Inferior parietal cortex (tissue), 1 donor: ENCODE measurements at regions not wholly inside any gene's neighbourhood (a gene's known extent, or its start where the extent isn't known, plus 50 kb on each side); places are given as distances from the start of the nearest gene placed in this dataset.
A peak's percentile ranks its signal among the peaks of the same experiment; 100 is the strongest.

ENCODE experiments used
- DNase-seq: peaks from one replicate; pipeline ENCODE4 v3.0.0-alpha.2; 2016; ENCODE audit errors: extremely low spot score

DNA sequence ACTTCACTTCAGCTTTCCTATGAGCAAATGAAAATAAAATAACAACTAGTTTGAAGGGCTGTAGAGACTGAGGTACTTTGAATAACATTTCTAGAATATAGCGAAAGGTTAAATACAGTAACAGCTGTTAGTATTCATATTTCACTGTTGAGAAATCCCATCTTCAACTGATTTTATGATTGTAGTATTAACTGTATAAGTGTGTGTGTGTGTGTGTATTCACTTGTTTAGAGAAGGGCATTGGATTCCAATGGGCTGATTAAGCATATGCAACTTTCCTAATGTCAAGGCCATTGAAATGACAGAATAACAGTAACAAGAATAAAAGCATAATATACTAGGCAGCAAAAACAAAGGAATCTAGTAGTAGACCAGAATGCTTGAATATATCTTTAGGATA is 957.5 kb upstream of the EPHA7 start:
- DNase-seq = no peak

DNA sequence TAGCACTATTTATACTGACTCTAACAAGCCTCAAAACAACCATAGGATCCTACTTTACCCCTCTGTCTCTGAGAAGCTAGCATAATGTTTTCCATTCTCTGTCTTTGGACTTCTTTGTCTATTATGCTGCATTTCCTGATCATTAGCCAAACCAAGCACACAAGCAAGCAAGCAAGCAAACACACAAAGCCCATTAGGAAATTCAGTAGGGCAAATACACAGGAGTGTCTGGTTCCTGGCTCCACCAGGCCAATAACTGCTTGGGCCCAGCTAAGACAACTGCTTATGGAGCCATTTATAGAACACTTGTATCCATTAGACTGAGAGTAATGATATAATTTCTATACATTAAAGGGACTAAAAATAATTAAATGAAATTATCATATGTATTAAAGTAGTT is 952.9 kb upstream of the EPHA7 start:
- peak; percentile 67 for DNase-seq

DNA sequence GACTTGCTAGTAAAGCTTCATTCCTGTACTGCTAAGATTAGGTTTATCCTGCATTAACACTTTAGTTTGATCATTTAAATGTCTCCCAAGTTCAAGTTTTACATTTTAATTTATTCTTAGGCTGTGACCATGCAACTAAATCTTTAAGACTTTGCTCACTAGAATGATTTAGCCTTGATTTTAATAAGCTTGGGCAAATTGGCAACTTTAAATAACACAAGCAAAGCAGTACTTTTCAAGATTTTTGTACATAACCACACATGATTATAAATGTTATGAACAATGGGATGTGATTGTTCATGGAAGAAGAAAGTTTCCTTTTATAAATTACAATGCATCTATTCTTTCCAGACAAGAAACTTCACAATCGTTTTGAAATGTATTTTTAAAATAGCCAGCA is 948.0 kb upstream of the EPHA7 start:
- peak; percentile 31 for DNase-seq

DNA sequence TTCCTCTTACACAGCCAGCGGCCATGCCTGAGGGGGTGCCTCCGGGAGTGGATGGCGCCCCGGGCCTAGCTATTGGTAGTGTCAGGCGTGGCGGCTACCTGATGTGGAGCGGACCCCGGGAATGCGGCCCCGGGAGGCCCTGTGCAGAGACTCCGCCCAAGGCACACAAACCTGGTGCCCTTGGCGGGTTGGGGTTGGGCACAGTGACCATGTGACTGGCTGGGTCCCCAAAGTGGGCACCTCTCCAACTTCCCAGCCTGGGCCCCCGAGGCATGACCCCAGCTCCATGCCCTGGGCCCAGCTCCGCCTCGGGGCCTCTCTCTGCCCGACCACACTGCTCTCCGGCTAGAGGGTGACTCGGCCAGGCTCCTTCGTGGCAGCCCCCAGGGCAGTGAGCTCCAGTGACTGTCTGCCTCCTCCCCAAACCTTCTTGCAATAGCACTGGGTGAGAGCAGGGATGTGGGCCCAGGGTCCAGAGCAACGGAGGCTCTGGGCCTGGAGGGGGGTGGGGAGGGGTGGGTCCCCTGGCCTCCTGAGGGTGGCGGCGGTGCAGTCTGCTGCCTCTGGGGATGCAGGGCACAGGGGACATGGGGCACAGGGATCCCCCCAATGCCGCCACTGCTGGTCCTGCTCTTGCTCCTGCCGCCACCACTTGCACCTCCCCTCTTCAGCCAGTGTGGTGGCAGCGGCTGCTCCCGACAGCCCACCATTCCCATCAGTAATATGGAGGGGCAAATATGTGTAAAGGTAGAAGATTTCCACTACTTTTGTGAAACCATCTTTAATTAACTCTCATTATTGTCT is 942.9 kb upstream of the EPHA7 start:
- DNase-seq = no peak

DNA sequence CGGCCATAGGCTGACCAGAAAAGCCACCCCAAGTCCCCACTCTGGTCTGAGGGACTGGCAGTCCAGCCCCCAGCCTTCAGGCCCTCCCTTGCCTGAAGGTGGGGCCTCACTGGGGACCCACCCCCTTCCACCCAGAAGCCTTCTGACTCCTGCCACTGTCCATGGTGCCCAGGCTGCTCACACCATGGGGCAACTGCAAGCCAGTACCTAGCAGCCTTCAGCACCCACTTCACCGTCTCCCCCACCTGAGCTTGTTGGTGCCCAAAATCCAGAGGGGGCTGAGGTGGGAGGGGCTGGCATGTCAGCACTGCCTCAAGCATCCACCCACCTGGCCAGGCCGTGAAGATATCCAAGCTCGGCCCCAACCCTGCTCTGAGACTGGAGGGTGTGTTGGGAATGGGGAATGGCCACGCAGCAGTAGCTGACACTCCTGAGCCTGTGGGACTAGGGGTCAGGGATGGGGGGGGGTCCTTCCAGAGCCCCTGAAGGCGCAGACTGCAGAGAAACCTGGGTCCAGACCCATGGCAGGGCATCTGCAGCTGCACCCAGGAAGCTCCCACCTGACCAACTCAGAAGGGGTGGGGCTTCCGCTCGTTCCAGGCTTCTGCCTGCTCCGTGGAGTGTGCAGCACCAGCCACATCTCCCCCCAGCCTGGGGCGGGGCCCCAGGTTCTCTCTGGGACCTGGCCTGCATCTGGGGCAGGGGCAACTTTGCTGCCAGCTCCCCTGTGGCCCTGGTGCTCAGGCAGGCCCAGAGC is 942.1 kb upstream of the EPHA7 start:
- DNase-seq = no peak

DNA sequence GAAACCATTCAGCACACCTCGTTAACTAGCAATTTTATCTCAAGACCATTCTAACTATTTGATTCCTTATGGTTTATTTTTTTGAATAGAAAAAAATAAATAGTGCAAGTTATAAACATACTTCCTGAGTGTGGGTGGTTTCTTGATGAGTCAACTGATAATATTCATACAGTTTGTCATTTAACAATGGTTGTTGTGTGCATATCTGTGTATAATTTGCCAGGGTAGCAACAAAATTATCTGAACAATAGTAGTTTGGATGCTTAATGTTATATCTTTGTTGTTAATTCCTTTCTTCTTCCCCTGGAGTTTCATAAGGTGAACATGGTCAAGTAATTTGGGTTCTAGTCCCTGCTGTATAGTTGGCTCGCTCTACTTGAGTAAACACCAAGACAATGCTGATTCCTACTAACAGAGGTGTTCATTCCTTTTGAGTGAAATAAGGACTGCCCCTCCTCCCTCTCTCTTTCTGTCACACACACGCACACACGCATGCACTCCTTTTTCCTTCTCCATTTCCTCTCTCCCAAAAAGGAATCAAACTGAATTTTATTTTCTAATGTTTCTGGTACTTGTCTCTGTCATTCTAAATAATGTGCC is 938.1 kb upstream of the EPHA7 start:
- DNase-seq = no peak

DNA sequence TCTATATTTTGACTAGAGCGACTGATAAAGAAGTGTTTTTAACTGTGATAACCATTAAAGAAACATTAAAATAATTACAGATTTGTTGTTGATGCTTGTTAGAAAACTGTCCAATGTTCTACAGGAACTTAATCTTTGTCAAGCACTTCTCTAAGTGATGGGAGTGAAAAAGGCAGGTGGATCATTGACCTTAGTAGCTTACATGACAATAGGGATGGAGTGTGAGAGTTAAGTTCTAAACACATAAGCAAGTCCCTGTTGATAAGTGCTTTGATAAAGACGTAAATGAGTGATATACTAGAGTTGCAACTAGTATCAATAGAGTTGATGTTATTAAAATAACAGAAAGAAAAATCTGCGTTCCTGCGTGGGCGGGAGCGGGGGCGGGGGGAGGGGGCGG is 931.5 kb upstream of the EPHA7 start:
- DNase-seq = no peak

DNA sequence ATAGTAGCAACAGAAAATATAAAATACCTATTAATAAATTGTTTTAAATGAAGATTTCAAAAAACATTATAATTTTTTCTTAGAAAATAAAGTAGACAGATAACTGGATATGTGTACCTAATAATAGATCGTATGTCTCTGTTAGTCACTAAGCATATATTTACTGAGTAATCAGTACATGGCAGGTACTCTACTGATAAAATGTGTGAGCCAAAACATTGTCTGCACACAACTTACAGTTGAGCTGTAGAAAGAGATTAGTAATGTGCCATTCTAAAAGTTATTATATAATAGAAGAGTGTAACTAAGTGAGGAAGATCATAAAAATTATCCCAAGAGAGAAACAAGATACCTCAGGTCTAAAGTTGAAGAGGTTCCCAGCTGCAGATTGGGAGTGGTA is 929.9 kb upstream of the EPHA7 start:
- no peak for DNase-seq

DNA sequence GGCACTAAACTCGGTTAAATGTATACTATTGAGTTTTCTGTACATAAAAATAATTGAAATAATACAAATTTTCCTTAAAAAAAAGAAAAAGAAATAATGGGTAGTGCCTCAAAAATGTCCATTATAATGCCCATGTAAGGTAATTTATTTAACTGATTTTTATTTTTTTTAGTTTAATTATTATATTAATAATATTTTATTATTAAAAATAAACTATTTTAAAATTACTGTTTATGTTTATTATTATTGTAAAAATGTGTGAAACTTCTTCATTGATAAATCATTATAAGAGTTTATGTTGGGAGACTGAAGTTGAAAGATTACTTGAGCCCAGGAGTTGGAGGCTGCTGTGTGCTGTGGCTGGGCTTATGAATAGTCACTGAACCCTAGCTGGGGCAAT is 925.5 kb upstream of the EPHA7 start:
- no peak for DNase-seq

DNA sequence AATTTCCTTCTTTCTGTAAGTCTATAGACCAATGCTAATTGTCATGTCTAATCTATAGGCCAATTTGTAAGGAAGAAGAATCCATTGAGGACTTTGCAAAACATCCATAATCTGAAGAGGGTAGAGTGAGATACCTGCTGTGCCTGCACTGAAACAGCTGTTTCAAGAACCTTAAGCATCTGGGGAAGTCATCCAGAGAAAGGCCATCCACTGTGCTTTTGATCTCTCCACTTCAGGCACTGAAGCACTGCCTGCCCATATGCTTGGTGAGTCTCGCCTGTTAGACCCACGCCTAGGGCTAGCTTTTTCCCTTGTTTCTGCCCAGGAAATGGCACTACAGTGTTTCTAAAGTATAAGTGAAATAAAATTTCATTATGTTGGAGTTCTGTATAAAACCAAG is 921.8 kb upstream of the EPHA7 start:
- no peak for DNase-seq

DNA sequence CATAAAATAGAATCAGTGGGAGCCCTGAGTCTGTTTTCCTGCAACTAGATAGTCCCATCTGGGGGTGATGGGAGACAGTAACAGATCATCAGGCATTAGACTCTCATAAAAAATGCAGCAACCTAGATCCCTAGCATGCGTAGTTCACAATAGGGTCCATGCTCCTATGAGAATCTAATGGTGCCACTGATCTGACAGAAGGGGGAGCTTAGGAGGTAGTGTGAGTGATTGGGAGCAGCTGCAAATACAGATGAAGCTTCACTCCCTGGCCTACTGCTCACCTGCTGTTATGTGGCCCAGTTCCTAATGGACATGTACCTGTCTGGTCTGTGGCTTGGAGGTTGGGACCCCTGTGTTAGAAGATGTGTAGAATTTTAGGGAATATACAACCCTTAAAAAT is 904.5 kb upstream of the EPHA7 start:
- no peak for DNase-seq

DNA sequence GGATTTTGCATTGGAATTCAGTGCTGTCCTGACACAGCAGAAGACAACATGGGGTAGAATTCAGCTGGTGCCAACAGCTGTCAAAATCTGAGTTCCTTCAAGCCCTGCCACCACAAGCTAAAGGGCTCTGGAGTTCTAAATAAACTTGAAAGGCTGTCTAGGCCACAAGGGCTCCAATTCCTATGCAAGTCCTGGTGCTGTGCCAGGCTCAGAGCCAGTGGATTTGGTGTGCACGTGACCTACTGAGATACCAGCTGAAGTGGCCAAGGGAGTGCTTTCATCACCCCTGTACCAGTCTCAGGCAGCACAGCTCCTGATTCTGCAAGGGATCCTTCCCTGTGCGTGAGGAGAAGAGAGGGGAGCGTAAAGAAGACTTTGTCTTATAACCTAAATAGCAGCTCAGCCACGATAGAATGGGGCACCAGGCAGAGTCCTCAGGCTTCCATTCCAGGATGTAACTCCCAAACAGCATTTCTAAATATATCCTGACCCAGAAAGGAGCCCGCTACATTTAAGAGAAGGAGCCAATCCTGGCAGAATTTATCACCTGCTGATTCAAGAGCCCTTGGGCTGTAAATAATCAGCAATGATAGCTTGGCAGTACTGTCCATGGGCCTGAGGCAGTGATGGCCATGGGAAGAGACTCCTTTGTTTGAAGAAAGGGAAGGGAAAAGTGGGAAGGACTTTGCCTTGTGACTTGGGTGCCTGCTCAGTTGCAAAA is 881.2 kb upstream of the EPHA7 start:
- DNase-seq = no peak

DNA sequence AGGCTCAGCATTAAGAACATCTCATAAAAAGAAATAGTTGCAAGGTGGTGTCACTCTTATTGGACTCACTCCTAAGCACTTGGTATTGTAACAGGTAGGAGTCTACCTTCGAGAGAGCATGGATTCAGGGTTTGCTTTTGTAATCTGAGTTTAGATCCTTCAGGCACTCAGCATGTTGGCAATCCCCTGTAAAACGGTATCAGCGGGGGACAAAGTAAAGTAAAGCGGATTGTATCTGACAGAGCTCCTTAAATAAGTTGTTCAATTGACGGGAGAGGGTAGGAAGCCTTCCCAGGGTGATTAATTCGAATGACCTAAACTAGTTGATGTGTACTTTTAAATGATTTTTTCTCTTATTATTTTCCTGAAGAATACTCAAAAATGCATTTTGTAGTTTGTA is 869.8 kb upstream of the EPHA7 start:
- no peak for DNase-seq

DNA sequence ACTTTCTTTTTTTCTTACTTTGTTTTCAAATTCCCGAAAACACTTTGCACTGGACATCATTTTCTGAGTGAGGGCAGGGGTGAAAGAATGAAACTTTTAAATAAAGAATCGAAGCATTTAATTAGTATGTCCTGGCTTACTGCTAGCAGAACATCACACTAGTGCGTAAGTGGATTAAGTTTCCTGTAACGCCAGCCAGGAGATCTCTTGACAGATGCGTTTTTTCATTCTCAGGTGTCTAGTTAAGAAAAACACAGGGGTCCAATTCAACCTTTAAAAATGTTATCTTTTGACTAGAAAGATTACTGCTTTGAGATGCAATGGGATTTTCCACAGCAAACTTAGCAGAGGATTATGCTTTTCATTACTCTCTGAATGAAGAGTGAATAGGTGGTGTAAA is 858.8 kb upstream of the EPHA7 start:
- no peak for DNase-seq

DNA sequence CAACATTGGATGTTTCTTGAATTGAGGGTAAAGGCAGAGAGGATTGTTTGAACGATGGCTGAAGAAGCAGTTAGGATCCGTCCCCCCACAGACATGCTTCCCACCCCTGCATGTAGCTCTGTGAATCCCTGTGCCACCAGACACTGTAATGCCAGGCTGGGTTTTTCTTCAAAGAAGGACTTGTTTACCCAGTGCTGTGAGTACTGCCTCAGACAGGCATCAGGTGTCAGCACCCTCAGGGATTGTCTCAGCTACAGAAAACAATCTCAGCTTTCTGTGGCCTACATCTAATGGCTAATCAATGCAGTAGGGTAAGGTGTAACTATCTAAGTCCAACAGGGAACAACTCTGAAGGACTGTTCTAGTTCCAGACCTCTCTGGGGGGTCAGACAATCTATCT is 853.0 kb upstream of the EPHA7 start:
- no peak for DNase-seq

DNA sequence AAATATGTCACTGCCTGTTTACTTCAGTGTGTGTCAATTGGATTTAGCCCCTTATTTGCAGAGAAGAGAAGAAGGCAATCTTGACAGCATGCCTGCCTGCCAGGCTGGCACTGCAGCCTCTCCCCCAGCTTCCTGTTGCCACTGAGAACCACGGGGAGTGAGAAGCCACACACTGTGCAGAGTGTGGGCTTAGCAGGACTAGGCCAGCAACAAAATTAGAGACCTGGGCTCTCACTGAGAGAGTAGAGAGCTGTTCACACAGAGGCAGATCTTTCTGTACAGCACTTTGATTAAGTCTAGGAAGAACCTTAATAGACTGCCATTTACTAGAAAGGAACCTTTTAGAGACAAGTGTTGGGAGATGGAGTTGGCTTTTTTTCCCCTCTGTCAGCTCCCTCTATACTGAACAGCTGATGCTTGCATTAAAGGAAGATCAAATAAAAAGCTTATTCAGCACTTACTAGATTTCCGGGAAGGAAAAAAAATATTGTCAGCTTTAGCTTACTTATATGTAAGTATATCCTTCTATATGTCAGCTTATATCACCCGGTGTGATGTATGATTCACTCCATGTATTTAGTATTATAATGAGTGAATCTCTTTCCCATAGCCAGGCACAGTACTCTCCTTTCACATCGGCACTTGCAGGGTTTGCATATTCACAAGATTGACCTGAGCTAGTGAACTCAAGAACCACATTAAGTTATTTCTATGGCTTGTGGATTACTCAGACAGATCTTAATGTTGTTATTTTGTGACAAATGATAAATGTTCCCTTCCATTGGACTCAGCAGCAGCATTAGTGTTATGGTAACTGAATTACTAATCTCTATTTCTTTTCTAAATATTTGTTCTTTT is 851.0 kb upstream of the EPHA7 start:
- no peak for DNase-seq

DNA sequence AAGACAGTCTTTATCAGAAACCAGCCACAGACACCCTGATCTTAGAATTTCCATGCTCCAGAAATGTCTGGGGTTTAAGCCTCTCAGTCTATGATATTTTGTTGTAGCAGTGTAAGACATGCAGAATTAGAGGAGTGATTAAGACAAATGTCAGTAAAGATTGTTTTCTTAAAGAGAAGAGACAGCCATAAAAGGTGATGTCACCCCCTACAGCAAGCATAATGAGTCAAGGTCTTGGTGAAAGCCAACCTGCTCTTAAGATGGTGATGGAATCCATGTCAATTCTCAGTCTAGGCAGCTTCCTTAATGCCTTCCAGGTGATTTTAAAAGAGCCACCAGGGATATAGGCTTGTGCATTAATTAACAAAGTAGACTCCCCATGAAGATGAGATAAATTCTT is 849.9 kb upstream of the EPHA7 start:
- no peak for DNase-seq

DNA sequence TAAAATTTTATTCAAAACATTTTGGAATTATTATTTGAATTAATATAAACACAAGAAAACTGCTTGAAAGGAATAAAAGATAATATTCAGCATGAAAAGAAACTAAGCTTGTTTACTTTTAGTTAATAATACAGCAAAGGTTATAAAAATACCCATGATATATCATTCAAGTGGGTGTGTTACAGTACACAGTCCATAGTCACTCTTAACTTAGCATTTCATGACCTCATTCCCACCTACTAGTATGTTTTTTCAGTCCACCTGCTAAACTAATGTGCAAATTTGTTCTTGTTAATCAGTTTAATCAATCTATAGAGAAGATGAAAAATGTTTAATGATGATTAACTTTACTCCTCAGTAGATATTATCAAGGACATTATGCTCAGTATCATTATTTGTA is 841.4 kb upstream of the EPHA7 start:
- no peak for DNase-seq

DNA sequence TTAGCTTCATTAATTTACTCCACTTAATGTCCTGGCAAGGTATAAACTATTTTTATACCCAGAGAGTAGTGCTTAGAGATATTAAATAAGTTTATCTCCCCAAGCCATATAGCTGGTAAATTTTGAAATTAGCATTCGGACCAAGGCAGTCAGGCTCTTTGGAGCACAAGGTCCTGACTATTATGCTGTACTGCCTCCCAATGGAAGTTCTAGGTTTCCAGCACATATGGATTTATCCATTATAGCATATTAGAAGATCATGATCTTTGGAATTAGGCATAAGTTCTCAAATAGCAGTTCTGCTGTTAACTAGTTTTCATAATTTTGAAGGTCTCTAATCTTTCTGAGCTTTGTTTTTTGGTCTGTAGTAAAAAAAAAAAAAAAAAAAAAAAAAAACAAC is 835.3 kb upstream of the EPHA7 start:
- peak; percentile 18 for DNase-seq

DNA sequence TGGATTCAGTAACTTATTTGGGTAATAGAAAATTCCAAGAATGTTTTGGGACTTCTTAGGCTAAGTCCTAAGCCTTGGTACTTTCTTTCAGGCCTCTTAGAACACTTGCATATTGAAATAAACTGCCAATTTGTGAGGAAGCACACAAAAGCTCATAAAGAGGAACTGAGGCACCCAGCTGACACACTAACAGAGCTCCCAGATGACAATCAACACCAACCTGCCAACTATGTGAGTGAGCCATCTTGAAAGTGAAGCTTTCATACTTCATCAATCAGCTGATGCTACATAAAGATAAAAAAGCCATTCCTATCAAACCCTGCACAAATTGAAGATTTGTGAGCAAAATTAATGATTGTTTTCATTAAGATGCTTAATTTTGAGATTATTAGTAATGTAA is 832.5 kb upstream of the EPHA7 start:
- DNase-seq = no peak

DNA sequence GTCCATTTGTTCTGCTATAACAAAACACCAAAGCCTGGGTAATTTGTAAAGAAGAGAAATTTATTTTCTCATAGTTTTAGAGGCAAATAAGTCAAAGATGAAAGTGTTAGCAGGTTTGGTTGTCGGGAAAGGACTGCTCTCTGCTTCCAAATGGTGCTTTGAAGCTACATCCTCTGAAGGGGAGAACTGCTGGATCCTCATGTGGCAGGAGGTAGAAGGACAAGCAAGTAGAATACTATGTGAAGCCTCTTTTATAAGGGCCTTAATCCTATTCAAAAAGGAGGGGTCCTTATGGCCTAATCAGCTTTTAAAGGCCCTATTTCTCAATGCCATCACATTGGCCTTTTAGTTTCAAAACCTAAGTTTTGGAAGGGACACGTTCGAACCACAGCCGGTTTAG is 826.0 kb upstream of the EPHA7 start:
- no peak for DNase-seq
